ENCODE measurements at regions not wholly inside any gene's neighbourhood (a gene's known extent, or its start where the extent isn't known, plus 50 kb on each side); places are given as distances from the start of the nearest gene placed in this dataset.

- DNase-seq, result no peak
These were observed 274.8 kb downstream of the LRFN2 start for GRCh38 chr6:40312213-40313015.

DNA sequence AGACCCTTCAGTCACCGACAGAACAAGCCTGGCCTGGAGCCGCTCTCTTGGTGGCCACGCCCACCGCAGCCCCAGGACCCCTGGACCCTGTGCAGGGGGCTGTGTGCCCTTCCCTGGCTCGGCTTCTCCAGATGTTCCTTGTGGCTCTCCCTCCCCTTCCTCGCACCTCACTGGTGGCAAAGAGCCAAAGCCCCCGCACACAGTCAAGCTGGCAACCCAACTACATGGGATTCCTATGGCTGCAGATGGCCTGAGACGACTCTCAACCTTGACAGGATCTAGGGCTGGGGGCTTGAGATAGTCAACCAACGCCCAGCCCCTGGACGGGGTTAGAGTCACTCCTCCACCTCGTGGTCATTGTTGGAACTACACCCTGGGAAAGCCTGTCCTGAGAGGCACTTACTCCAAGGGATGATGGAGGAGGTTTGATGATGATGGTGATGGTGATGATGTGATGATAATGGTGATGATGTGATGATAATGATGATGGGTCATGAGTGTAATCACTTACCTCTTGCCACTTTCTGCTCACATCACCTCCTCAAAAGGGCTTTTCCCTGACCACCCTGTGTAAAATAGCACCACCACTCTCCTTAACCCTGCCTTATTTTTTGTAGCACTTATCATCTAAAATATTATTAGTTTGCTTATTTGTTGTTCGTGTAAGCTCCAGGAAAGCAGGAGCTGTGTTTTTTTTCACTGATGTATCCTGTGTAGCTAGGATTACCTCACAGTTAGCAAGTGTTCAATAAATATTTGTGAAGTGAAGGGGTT is 278.4 kb downstream of the LRFN2 start:
- no peak for DNase-seq

DNA sequence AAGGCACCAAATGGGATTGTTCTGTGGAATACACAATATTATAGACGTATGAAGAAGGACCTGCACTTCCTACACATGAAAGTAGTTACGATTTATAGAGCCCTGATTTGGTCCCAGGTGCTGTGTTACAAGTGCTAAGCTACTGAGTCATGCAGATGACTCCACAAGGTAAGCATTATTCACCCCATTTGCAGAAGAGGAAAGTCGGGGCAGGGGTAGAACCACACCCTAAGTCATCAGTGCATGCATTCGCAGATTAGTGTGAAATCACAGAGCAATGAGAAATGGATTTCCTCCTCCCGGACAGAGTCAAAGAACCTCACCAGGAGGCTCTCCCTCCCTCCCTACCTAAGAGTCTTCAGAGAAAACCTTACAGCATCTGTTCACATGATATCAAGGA is 279.5 kb downstream of the LRFN2 start:
- DNase-seq, result no peak

- no peak for DNase-seq
These were observed 284.2 kb downstream of the LRFN2 start for GRCh38 chr6:40302856-40303454.

- no peak for DNase-seq
These were observed 287.5 kb downstream of the LRFN2 start for GRCh38 chr6:40299681-40300080.

- DNase-seq, result no peak
These were observed 289.0 kb downstream of the LRFN2 start for GRCh38 chr6:40298207-40298606.

- DNase-seq, result no peak
These were observed 291.8 kb downstream of the LRFN2 start for GRCh38 chr6:40295251-40295950.

GRCh38 chr6:40293460-40294185 is 293.5 kb downstream of the LRFN2 start:
- no peak for DNase-seq

DNA sequence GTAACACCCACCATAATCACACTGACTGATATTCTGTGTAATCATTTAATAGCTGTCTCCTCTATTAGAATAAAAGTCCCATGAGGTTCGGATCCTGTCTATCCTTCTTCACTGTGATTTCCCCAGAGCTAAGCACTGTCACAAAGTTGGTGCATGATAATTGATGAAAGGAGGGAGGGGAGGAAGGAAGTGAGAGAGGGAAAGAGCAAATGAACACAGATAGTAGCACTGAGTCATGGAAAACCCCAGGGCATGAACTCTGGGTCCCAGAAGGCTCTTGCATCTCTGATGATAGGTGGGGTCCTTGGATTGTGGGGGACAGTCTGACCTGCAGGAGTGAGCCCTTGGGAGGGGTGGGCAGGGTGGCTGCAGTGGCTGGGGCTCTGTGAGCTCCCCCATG is 294.1 kb downstream of the LRFN2 start:
- no peak for DNase-seq

DNA sequence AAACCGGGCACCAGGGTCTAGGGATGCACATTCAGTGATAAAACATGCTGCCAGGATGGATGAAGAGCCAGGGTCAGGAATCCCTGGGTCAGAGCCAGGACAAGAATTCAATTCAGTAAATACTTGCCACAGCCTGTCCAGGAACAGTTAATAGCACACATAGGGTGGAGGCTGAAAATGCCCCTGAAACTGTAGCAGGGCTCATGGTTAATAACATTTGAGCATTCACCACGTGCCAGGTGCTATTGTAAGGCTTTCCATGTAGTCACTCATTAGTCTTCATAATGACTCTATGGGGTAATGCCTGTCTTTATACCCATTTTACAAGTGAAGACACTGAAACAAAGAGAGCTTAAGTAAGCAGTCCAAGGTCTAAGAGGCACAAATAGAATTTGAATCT is 296.3 kb downstream of the LRFN2 start:
- DNase-seq, result no peak

- no peak for DNase-seq
These were observed 298.2 kb downstream of the LRFN2 start for GRCh38 chr6:40288919-40289318.

DNA sequence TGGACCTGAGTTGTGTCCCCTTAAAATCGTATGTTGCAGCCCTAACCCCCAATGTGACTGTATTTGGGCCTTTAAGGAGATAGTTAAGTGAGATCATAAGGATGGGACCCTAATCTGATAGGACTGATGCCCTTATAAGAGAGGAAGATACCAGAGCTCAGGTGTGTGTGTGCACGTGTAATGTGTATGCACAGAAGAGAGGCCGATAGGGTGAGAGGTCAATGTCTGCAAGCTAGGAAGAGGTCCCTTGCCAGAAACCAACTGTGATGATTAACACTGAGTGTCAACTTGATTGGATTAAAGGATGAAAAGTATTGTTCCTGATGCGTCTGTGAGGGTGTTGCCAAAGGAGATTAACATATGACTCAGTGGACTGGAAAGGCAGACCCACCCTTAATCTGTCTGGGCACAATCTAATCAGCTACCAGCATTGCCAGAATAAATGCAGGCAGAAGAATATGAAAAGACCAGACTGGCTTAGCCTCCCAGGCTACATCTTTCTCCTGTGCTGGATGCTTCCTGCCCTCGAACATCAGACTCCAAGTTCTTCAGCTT is 299.8 kb downstream of the LRFN2 start:
- DNase-seq, result no peak

GRCh38 chr6:40286721-40287120 is 300.4 kb downstream of the LRFN2 start:
- DNase-seq, result no peak

- no peak for DNase-seq
These were observed 301.2 kb downstream of the LRFN2 start for GRCh38 chr6:40285996-40286395.

DNA sequence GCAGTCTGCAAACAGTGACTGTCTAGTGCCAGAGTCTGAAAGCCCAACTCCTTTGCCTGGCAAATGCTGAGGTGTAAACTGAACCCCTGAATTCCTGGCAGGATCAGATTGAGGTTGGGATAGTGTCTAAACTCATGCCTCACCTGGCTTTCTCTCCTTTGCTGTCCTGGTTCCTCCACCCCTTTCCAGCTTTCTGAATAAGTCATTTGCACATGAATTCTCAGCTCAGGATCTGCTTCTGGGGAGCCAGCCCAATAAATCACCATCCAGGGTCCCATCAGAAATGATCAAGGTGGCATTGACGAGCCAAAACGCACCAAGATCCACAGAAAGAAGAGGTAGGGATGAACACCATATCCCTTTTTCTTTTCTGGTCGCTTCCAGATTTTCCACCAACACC is 301.6 kb downstream of the LRFN2 start:
- no peak for DNase-seq

- no peak for DNase-seq
These were observed 304.2 kb downstream of the LRFN2 start for GRCh38 chr6:40282986-40283385.

DNA sequence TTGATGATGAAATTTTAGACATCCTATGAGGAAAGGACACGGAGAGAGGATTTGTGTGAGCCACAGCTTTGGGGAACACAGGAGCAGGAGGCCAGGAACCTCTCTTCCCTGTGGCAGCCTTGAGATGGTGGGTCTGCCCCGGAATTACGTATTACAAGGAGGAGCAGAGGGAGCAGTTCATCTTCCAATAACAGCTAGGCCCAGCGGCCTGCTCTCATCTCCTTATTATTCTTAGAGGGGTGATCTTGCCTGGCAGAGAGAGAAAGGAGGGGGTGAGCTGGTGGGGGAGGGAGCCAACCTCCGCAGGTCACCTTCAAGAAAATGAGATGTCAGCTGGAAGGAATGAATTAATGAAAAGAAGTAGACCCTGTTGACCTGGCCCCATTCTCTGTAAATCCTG is 305.8 kb downstream of the LRFN2 start:
- no peak for DNase-seq

DNA sequence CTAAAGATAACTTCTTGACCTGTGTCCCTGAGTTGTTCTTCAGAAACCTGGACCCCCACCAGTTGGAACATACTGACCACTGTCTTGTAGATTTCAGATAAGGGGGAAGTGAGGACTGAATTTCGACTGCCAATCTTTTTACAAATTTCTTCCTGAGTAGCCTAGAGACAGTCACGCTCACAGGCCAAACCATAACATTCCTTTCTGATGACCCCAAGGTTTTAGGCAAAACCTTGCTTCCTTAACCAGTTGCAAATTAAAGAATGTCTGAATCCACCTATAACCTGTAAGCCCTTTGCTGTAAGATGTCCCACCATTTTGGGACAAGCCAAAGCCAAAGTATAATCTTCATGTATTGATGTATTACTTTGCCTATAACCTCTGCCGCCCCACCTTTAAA is 306.9 kb downstream of the LRFN2 start:
- DNase-seq, result no peak

GRCh38 chr6:40276141-40276540 is 311.0 kb downstream of the LRFN2 start:
- DNase-seq, result no peak

GRCh38 chr6:40274058-40274457 is 313.1 kb downstream of the LRFN2 start:
- no peak for DNase-seq

DNA sequence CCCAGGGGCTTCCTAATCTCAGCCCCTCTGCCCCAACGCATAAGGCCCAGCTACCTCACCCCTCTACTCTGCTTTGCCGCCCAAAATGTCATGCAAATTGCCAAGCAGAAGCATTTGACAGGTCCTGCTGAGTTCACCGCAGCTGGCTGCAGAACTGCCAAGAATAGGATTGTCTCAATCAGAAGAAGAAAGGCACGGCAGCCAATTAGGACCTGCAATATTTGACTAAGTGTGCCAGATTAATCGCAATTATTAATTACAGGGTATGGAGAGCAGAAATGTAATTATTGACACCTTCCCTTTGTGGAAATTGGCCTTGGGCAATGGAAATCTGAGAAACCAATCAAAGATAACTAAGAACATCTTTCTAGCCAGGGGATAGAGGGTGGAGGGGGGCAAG is 318.6 kb downstream of the LRFN2 start:
- peak; percentile 36 for DNase-seq

DNA sequence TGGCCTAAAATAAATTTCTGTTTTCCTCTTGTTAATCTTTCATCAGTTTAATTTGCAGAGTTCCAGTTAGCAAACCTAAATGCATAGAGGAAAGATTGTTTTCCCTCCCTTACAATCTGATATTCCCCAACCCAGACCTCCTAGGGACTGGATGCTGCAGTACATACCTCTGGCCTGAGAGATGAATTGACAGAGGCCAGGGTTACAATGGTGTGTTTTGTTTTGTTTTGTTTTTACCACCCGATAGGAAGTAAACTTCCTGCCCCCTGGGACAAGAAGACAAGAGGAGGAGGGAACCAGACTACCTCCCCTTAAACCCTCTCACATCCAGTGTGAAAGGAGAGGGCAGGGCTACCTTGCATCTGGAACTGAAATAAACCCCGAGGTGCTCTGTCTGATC is 319.0 kb downstream of the LRFN2 start:
- no peak for DNase-seq
